Activated CD8-positive, alpha-beta memory T cell treated with anti-CD3 and anti-CD28 coated beads, Interleukin-2, amount 50 U/mL, for 48 hours (primary cell): ENCODE measurements at regions not wholly inside any gene's neighbourhood (a gene's known extent, or its start where the extent isn't known, plus 50 kb on each side); places are given as distances from the start of the nearest gene placed in this dataset.
"Not testable (repeated sequence)": the region's sequence is repeated elsewhere in the genome, so short reads cannot be mapped to it uniquely, and the experiment has no call there.

Experiments
- DNase-seq: peaks from one replicate; pipeline ENCODE4 v3.0.0-alpha.2; 2020

DNA sequence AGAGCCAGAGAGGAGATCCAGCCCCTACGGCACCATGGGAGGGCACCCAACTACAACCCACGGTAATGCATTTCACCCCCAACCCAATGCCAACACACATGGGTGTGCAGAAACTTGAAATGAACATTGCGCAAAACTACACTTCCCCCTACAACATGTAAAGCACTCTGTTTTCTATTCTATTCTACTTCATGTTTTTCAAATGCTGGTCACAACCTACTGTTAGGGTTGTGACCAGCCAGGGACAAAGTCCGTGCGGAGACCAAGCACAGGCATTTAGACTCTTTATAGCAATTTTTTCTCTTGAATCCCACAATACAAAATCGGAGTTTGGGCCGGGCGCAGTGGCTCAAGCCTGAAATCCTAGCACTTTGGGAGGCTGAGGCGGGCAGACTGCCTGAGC lies 90.6 kb downstream of the MRPL14 start:
- no peak for DNase-seq

DNA sequence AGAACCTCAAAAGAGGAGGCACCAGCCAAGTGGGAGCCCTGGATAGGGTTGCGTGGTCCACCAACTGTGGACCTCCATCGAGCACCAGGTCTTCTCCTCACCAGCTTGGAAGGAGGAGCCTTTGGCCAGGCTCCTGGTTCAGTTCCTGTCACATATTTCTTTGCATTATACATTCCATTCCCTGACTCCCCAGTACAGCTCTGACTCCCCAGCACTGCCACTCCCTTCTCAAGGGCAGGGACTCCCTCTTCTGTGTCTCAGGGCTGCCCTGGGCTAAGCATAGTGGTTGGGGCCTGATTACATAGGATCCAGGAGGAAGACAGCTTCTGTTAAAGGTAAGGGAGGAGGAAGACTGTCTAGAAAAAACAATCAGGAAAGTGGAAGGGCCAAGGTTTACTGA lies 91.1 kb downstream of the MRPL14 start:
- no peak for DNase-seq

DNA sequence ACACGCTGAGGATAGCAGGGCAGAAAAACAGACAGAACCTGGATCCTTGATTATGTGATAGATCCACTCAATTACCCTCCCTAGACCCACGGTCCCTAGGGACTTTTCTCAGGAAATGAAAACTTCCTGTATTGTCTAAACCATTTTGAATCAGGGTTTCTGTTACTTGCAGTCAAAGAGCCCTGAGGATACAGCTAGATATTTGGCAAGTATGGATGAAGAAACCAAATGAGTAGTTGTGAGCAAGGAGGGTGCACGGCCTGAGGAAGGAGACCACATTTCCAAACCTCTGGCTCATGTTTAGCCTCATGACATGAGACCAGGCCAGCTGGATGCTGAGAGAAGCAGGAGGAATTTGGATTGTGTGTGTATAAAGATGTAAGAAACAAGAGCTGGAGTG lies 91.6 kb downstream of the MRPL14 start:
- DNase-seq, result no peak

DNA sequence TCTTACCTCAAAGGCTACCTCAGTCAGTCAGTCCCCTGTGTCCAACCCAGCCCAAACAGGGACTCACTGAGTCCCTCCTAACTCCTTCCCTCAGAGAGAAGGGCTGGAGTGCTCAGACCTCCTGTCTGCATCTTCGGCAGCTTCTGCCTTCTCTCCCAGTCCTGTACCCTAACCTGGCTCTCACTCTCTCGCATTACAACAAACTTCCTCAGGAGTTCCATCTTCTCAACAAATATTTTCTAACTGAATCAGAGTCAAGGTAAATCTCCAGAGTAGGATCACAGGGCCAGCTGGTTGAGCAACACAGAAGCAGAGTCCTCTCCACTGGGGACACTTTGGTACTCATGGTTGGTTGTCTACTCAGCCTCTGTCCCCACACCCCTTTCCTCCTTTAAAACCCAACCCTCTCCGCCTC lies 92.3 kb downstream of the MRPL14 start:
- DNase-seq, result no peak

DNA sequence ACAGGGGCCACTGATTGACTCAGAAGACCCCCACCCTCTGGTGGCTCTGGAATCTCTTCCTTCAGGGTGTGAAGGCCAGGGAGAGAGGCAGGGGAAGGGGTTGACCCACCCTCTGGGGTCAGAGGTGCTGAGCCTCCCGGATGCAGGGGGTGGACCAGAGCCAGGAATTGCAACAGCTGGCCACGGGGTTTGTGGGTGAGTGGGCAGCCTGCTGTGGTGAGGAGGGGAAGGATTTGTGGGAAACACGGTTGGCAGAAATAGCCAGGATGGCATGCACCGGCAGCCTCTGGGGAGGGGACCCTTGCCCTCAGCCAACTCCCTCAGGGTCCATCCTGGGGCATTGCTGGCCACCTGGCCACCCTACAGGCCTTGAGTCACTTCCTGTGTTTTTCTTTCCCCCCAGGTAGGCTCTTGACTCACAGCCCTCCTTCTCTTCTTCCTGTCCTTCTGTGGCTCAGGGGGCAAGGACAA lies 92.8 kb downstream of the MRPL14 start:
- no peak for DNase-seq

DNA sequence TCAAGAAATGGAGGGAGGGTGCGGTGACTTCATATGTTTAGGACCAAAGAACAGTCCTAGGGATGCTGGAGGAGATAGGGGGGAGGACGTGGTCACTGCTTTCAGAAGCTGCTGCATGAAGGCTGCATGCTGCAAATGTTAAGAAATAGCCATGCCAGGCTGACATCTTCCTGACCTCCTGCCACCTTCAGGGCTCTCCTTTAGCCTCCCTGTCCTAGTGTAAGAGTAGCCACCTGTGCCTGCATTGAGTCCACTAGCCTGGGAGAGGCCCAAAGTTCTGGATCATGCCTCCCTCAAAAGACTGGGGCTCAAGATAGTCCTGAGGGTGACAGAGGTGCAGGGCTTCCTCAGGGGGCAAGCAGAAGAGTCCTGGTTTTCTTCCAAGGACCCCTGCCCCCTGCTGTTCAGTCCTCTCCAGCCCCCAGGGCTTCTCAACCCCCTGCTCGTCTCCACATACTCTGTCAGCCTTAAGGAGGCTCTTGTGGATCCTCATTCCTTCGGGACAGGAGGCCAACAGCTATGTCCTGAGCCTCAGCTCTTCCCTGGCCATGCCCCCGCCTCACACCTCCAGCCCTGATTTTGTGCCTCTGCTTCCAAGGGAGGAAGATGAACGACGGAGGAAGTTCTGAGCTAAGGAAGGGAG lies 96.3 kb downstream of the MRPL14 start:
- no peak for DNase-seq

DNA sequence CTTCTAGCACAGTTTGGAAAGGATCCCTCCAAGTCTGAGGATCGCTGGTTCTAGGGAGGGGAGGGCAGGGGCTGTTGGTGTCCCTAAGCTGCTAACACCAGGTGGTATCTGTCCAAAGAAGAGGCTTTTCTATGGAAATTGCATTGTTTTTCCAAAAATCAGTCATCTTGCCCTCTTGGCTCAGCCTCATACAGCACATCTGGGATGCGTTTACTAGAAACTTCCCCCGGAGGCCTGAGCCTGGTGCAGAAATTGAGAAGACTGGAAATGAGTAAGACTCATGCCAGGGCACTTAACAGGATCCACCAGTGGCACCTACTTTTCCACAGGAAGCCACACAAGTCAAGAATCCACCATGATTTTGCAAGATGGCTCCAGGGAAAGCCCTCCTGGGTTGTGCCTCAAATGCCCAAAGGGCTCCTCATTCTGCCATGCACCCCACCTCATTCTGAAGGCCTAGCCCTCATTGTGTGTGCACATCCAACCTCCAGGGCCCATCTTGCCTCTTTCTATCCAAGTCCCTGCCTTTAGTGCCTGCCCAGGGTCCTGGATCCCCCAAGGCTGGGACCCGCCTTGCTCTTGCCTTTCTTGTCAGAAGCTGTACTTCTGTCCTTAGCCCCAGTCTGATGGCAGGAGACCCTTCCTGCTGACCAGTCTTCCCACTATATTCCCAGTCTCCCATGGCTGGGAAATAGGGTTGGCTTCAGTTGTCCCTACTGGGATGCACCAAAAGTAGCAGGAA lies 97.6 kb downstream of the MRPL14 start:
- no peak for DNase-seq

DNA sequence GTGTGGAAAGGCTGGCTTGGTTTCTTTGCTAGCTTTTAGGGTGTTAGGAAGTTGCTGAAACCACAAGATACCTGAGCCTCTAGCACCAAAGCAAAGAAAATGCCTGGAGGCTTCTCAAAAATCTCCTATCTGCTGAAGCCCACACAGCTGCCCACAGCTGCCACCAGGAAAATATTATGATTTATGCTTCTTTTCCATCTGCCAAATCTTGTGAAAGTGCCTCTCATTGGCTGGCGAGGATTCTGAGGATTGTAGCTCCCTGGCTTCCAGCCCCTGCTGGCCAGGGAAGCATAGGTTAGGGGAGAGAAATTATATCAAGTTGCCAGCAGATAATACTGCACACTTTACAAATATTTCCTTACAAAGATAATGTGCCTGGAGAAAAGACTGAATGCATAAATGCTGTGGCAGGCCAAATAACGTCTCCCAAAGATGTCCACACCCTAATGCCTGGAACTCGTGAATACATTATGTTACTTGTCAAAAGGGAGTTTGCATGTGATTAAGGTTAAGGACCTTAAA lies 98.4 kb downstream of the MRPL14 start:
- DNase-seq, result no peak

DNA sequence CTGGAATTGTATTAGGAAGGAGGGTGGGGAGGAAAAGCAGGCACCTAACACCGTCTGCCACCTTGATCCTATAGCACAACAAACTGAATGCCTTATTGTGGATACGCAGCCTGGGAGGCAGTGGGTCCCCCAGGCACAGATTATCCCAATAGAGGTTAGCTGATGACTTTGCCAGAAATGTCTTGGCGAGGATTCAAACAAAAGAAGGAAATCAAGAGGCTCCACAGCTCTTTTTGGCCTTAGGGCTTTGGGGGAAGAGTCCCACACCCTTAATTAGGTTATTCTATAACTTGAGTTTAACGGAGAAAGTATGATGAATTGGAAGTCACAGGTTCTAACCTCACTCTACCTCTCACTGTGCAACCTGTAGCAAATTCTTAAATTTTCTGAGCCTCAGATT lies 102.0 kb downstream of the MRPL14 start:
- no peak for DNase-seq

DNA sequence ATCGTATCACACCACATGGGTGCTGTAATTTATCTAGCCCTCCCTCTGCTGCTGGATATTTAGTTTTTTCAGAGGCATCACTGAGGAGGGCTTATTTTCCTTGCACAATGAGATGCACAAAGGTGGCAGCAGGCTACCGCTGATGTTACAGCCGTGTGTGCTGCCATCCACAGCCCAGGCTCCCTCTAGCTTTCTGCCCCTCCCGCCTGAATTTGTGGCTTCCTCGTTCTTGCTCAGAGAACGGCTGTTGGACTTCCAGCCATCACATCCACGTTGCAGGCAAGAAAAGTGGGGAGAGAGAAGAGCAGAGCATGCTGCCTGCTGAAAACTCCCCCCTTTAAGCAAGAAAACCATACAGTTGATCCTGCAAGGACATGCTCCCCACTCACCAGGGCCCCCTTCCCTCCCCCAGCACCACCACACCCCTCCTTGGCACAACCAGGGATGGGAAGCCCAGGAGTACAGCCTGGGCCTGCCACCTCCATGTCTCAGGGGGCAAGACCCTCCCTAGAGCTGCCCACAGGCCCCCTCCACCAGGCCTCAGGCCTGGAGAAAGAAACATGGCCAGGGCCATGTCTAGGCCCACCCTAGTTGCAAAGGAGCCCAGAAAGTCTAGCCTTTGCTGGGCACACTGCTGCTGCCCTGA lies 102.6 kb downstream of the MRPL14 start:
- DNase-seq, result peak; percentile 40

DNA sequence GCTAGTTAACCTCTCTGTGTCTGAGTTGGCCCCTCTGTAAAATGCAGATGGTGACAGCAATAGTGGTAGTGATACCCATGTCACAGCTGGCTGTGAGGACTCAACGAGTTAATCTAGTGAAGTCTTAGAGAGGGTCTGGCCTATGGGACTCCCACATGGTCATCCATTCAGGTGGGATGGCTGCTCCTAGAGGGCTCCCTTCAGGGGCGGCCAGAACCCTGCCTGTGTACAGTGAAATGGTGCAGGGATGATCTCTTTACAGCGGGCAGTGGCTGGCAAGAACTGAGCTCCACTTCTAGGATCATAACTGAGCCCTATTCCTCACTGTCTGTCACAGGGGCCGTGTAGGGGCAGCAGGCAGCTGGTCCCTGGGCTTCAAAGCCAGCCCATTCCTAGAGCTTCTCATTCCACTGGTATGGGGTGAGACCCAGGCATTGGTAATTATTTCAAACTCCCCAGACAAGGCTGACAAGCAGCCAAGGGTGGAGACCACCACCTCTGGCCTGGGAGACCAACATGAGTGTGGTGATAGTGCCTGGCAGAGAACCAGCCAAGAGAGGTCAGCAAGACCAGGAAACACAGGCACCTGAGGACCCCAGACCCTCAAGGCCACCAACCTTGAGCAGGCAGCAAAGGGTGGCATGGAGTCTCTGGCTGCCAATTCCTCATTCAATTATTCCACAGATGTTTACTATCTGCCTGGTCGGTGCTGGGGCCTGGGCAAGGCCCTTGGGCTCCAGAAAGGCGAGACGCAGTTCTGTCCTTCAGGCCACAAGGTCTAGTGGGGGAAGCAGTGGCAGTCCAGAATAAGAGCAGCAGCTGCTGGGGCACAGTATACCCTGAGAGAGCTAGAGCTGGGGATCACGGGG lies 103.4 kb downstream of the MRPL14 start:
- peak; percentile 39 for DNase-seq

DNA sequence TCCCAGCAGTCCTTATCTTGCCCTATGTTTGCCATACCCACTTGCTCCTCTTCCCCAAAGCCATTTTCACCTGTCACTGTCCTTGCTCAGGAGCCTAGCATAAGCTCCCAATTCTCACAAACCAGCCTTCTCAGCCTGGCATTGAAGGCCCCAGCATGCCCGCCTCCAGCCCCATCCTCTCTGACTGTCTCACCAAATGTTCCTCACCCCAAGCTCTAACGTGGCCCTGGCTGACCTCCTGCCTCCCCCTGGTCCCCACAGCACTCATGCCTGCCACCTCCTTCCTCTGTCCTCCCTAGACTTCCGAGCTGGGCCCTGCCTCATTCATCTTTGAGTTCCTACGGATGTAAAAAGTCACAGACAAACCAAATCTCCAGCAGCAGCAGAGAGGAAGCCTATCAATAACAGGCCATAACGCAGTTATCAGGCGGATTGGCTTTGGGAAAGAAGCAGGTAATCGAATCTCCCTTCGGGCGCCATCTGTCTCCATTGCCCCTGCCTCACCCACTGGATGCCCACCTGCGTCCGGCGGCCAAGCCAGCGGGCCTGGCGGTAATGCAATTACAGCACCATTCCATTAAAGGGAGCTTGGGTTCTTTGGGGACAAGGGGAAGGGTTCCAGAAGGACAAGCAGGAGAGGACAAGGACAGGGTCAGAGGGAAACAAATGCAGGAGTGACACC lies 104.4 kb downstream of the MRPL14 start:
- peak; percentile 18 for DNase-seq

DNA sequence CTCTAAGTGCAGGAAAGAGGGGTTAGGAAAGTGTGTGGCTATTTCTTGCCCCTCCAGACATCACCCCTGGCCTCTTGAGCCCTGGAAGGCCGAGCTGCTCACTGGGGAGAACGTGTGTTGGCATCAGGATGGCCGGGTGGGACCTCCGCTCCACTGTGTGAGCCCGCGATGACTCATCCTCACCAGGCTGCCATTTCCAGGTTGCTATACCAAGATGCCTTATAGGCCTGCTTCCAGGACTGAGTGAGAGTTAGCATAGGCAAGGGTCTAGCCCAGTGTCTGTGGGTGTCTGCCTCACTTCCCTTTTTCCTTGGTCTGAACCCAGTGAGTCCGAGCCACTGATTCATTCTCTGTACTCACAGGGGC lies 105.0 kb downstream of the MRPL14 start:
- DNase-seq, result peak; percentile 26

DNA sequence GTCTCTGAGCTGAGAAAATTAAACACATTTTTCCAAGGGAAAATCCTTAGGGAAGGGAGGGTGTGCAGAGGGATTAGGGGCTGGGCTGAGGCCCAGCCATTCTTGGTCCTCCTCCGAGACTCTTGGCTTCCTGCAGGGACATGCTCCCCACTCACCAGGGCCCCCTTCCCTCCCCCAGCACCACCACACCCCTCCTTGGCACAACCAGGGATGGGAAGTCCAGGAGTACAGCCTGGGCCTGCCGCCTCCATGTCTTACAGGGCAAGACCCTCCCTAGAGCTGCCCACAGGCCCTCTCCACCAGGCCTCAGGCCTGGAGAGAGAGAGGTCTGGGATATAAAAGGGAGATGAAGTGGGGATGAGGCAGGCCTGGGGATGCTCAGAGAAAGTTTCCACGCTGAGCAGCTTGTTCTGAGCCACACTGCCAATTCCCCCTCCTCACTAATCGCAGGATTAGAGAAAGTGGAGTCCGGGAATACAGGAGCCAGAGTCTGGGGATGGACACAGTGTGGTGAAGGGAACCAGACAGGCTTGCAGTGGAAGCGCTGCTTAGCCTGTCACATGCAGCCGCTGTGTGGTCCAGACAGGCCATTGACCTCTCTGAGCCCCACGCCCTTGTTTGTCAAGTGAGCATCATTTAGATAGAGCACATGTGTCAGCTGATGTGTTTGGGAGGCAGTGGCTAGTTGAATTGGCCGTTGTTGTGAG lies 105.5 kb downstream of the MRPL14 start:
- DNase-seq, result peak; percentile 32

DNA sequence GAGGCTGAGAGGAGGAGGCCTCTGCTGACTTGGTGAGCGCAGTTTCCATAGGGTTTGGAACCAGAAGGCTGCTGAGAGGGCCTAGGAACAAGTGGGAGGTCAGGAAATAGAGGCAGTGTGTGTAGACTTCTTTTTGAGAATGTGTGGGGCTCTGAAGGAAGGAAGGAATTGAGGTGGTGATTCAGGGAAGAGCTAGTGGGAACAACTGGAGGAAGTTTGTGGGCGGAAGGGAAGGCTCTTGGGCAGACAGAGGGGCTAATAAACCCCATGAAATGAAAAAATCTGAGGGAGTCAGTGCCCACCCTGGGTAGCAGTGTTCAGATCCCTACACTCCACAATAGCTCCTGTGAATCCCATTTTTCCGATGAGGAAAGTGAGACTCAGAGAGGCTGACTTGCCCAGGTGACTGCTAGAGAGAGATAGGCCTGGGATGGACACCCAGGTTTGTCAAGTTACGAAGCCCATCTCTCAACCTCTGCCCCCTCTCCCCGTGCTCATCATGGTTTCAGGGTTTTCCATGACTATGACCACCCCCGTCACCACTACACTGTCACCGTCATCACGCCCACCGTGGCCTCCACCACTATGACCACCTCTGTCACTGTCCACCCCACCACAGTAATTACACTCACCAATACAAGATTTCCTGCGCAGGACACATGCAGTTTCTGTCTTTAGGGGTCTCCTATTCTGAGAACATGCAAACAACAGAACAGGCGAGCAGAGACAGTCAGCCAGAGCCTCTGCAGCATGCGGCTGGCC lies 106.4 kb downstream of the MRPL14 start:
- DNase-seq, result no peak

DNA sequence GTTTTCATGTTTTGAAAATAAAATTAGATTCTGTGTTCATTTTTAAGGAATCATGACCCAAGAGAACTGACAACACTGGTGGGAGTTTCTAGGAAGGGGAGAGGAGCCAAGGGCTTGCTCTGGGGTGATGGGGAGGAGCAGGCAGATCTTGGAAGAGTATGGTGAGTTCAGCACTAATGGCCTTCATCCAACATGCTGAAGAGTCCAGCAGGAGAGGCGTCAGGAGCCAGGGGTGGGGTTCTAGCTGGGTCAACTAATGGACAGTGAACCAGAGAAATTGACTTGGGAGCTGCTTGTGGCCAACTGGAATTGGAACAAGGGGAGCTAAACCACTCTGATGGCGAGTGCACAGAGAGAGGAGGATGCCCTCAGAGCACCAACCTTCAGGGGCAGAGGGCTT lies 107.1 kb downstream of the MRPL14 start:
- peak; percentile 15 for DNase-seq

DNA sequence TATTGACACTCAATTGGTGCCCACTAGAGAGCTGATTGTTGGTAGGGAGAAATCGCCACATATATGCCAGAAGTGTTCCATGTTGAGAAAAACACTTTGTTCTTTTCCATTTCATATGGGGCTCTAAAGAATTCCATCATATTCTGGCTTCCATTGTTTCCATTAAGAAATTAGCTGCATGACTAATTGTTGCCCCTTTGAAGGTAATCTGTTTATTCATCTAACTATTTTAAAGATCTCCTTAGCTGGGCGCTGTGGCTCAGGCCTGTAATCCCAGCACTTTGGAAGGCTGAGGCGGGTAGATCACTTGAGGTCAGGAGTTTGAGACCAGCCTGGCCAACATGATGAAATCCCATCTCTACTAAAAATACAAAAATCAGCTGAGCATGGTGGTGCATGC lies 109.9 kb downstream of the MRPL14 start:
- DNase-seq, result not testable (repeated sequence)

DNA sequence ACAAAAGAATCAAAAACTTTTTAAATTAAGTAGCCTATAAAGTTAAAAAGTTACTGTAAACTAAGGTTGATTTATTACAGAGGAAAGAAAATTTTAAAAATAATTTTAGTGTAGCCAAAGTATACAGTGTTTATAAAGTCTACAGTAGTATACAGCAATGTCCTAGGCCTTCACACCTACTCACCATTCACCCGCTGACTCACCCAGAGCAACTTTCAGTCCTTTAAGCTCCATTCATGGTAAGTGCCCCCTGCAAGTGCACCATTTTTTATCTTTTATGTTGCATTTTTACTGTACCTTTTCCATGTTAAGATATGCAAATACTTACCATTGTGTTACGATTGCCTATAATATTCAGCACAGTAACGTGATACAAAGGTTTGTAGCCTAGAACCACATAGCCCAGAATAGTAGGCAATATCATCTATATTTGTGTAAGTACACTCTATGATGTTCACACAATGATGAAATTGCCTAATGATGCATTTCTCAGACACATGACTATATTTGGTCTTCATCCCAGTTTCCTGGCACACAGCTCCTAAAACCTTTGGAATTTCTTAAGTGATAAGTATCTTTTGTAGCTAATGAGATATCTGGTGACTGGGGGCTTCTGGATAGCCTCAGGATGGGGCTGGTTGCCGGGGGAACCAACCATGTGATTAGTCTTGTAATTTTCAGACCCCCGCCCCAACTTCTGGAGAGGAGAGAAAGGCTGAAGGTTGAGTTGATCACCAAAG lies 111.0 kb downstream of the MRPL14 start:
- DNase-seq, result no peak

DNA sequence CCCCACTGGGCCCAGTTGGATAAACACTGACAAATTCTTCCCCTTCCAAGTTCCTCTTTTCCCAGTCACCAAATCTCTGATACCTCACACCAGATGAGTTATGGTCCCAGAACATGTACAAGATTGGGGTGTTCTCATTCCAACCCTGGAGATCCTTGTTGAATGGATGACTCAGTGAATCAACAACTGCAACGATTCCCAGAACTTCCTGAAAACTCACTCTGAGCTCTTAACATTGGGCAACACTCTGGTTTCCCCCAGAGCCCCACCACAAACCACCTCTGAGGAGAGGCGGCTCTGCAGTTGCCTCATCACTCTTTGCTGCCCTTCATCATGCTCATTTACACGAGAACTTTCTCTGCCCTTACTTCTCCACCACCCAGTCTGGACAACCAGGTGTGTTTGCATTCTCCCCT lies 115.2 kb downstream of the MRPL14 start:
- no peak for DNase-seq

DNA sequence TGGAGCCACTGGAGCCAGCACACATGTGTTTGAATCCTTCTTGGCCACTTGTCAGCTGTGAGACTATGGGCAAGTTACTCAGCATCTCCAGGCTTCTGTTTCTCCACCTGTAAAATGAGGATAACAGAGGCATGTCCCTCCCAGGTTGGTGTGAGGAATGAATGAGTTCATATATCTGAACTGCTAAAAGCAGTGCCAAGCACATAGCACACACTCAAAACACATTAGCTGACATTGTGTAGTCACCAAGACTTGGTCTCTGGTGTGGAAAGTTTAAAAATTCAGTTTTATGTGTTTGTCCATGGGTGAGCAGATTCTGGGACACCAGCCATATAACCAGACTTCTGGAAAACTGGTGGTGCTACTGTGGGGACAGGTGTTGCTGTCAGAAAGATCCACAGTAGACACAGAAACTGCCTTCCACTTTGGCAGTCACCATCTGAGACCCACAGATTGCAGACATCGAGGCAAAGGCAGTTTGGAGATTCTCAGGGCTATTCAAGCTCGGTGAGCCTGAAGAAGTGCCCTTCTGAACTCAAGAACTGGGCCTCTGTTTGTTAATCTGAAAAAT lies 115.8 kb downstream of the MRPL14 start:
- no peak for DNase-seq
